Adrenal gland (tissue), 9 donors: ENCODE measurements at regions not wholly inside any gene's neighbourhood (a gene's known extent, or its start where the extent isn't known, plus 50 kb on each side); places are given as distances from the start of the nearest gene placed in this dataset.

Experiments
- DNase-seq, 7 donors: peaks; one replicate each; pipeline ENCODE4 v3.0.0-alpha.2; 2019 to 2020
- H3K27ac ChIP-seq, 5 donors: fragments of 200-600 bp; sonication (generic) in 4 of 5; 1 replicate in 3 of 5; 2 replicates in 2 of 5; pipeline versions ENCODE4 v1.5.1 to v1.8.0; 2016 to 2020; ENCODE audit warnings: mild to moderate bottlenecking in 1 of 5
- H3K27me3 ChIP-seq: fragments of 200-600 bp; 2 replicates; pipeline ENCODE4 v1.8.0; 2021
- H3K36me3 ChIP-seq, 2 donors: fragments of 200-600 bp; replicated peaks in 1 of 2; 1 replicate in 1 of 2; 2 replicates in 1 of 2; pipeline versions ENCODE4 v1.5.1 to v1.8.0; 2018 to 2022
- H3K4me1 ChIP-seq, 2 donors: fragments of 200-600 bp; replicated peaks in 1 of 2; 1 replicate in 1 of 2; 2 replicates in 1 of 2; pipeline versions ENCODE4 v1.5.1 to v1.8.0; 2018 to 2021
- H3K4me3 ChIP-seq, 4 donors: fragments of 200-600 bp; sonication (generic) in 3 of 4; one replicate each; pipeline ENCODE4 v1.5.1; 2016 to 2018
- H3K9me3 ChIP-seq, 3 donors: fragments of 200-600 bp; sonication (generic) in 1 of 3; replicated peaks in 1 of 3; 1 replicate in 2 of 3; 2 replicates in 1 of 3; pipeline versions ENCODE4 v1.5.1 to v1.8.0; 2016 to 2021
- POLR2A ChIP-seq, 2 donors: fragments of 450-650 bp; IDR thresholded peaks; one replicate each; pipeline ENCODE4 v1.6.1; 2017; ENCODE audit warnings: antibody characterized with exemption in 2 of 2, mild to moderate bottlenecking in 2 of 2, moderate library complexity in 1 of 2
- WGBS, 4 donors: extraction: QIAGEN DNeasy Blood & Tissue Kit in 2 of 4; methylation state at CpG; one replicate each; pipeline versions ENCODE4 v1.1.5 to v1.1.7; 2013 to 2017; 5-methylcytosine and 5-hydroxymethylcytosine counted together
- intact Hi-C, 2 donors: fragments of 100-400 bp; cut with DNase I; formaldehyde crosslinking; loops; one replicate each; pipeline versions ENCODE4 v1.14.1 to v1.15.0; 2022 to 2023
- TF ChIP-seq, protein P1 (sequence below), 6 experiments: fragments of 450-650 bp in 4 of 6; fragments of 200-600 bp in 2 of 6; sonication (generic) in 1 of 6; IDR thresholded peaks; 1 replicate in 5 of 6; 2 replicates in 1 of 6; pipeline versions ENCODE4 v1.5.1 to v1.8.0; 2016 to 2021; ENCODE audit warnings: antibody characterized with exemption in 6 of 6, mild to moderate bottlenecking in 2 of 6, moderate library complexity in 1 of 6
- donor health status: healthy with polysubstance abuse.
- donor health status: Bipolar disorder and iron deficiency.
- donor health status: DM: yes; HTN: yes; CAD: no.
- donor health status: DM: no; HTN: no; CAD: no.
- donor health status: DM: no; HTN: no; CAD: no.

DNA sequence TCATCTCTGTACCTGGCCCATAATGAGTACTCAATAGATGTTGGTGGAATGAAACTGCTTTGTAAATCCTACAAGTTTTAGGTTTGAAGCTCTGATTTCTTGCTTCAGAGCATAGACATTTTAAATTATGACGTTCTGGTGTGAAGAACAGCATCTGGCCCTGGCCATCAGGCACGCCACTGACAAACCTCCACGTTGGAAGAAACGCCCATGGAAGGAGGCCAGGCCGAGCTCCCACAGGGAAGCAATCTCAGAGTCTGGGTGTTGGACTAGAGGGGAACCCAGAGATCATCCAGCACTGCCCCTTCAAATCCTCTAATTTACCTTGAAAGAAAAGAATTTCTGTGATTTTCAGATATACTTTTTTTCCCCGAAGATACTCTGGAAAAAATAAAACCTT, 328.1 kb upstream of the RGMA start:
- Histone ChIP-seq H3K4me1 (no peaks in the 10 kb centered on the region), H3K9me3 (no peaks in the 10 kb centered on the region), H3K36me3 (no peaks in the 10 kb centered on the region), H3K27ac (no peak overlapping the region), H3K27me3 (no peaks in the 10 kb centered on the region), H3K4me3 (no peak overlapping the region)
- TF ChIP-seq, protein P1, sequence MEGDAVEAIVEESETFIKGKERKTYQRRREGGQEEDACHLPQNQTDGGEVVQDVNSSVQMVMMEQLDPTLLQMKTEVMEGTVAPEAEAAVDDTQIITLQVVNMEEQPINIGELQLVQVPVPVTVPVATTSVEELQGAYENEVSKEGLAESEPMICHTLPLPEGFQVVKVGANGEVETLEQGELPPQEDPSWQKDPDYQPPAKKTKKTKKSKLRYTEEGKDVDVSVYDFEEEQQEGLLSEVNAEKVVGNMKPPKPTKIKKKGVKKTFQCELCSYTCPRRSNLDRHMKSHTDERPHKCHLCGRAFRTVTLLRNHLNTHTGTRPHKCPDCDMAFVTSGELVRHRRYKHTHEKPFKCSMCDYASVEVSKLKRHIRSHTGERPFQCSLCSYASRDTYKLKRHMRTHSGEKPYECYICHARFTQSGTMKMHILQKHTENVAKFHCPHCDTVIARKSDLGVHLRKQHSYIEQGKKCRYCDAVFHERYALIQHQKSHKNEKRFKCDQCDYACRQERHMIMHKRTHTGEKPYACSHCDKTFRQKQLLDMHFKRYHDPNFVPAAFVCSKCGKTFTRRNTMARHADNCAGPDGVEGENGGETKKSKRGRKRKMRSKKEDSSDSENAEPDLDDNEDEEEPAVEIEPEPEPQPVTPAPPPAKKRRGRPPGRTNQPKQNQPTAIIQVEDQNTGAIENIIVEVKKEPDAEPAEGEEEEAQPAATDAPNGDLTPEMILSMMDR (IDR thresholded peaks at IDR 0.05) = no peak
- TF ChIP-seq POLR2A (IDR thresholded peaks at IDR 0.05) = no peak
- DNase-seq = no peak
- WGBS, 4 donors = 62 to 78% (median 73%) methylated on average over 6 of the region's 6 CpGs
- intact Hi-C loops = no loop called here

DNA sequence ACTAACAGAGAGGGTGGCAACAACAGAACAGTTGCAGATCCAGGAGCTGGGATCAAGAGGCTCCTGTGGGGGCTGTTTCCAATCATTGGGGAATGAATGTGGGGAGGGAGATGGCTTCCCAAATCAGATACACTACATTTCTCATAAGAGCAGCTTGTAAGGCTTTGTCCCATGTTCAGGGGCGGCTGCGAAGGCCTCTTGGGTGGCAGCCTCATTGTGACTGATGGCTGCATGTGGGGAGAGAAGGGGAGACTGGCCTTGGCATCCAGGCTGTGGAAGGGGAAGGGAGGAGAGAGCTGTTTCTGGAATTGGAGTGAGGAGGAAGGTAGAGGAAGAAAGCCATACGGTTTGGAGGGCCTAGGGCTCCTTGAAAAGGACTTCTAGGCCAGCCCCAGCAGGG, 326.6 kb upstream of the RGMA start:
- Histone ChIP-seq H3K4me1 (no peaks in the 10 kb centered on the region), H3K4me3 (no peak overlapping the region), H3K27me3 (no peaks in the 10 kb centered on the region), H3K36me3 (no peaks in the 10 kb centered on the region), H3K27ac (no peak overlapping the region), H3K9me3 (no peaks in the 10 kb centered on the region)
- 73 to 86% (median 77%) methylated on average over 3 of the region's 3 CpGs for WGBS, 4 donors
- no peak for DNase-seq
- intact Hi-C loops = no loop called here
- TF ChIP-seq, protein P1 (IDR thresholded peaks at IDR 0.05) = no peak
- no peak for TF ChIP-seq POLR2A (IDR thresholded peaks at IDR 0.05)

DNA sequence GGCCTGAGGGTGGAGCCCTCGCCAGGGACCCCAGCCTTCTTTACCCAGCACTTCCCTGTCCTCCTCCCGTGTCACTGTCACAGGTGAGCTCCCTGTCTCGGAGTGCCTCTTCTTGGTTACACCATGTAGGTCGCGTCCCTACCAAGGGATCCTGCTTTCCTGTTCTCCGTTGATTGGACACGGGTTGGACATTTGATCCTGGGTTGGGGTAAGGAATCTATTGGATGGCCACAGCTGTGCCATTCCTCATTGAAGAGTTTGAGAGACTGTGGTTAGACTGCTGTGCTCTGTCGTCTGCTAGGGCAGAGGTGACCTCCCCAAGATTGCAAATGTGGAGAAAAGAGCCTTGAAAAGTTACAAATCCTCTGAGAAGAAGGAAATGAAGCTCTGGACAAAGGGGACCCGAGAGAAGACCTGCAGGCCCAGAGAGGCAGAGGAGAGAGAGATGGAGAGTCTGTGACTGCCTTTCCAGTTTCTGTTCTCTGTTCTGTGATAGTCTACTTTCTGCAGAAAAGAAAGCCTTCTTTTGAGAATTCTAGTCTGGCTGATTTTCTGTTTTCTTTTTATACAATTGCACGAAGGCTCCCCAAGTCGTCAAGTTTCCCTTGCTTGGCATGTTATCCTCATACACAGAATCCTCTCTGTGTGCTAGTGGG, 325.7 kb upstream of the RGMA start:
- Histone ChIP-seq H3K27ac (no peak overlapping the region), H3K4me3 (no peak overlapping the region), H3K27me3 (no peaks in the 10 kb centered on the region), H3K36me3 (no peaks in the 10 kb centered on the region), H3K4me1 (no peaks in the 10 kb centered on the region), H3K9me3 (no peaks in the 10 kb centered on the region)
- WGBS, 4 donors = 70 to 84% (median 80%) methylated on average over 9 to 11 of the region's 11 CpGs
- intact Hi-C loops = no loop called here
- no peak for DNase-seq
- no peak for TF ChIP-seq POLR2A (IDR thresholded peaks at IDR 0.05)
- TF ChIP-seq, protein P1 (IDR thresholded peaks at IDR 0.05) = no peak

DNA sequence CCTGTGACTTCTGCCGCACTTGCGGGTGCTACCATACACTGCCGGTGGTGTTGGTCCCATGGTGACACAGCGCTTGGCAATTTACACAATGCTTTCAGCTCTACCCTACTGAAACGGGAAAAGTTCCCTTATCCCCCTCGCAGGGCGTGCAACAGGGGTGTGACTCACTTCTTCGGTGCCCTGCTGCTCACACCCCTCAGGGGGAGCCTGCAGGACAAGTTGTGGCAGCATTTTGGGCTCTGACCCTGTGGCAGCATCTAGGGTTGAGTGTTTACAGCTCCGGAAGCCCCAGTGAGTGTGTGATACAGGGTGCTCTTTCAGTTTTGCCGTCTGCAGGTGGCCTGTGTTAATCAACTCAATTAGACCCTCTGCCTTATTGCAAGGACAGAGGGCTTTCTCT, 324.7 kb upstream of the RGMA start:
- Histone ChIP-seq H3K4me1 (no peaks in the 10 kb centered on the region), H3K36me3 (no peaks in the 10 kb centered on the region), H3K9me3 (no peaks in the 10 kb centered on the region), H3K4me3 (no peak overlapping the region), H3K27ac (no peak overlapping the region), H3K27me3 (no peaks in the 10 kb centered on the region)
- DNase-seq = no peak
- TF ChIP-seq POLR2A (IDR thresholded peaks at IDR 0.05) = no peak
- TF ChIP-seq, protein P1 (IDR thresholded peaks at IDR 0.05) = no peak
- WGBS, 4 donors = 79 to 87% (median 81%) methylated on average over 10 of the region's 10 CpGs
- intact Hi-C loops = no loop called here
